GM21576 (cell line): ENCODE measurements at regions not wholly inside any gene's neighbourhood (a gene's known extent, or its start where the extent isn't known, plus 50 kb on each side); places are given as distances from the start of the nearest gene placed in this dataset.

Source experiments
- ATAC-seq: cut with Tn5 transposase; IDR thresholded peaks from one replicate; pipeline ENCODE4 v1.9.1; 2021; ENCODE audit warnings: mild to moderate bottlenecking, moderate library complexity; ENCODE audit not compliant: unreplicated experiment

DNA sequence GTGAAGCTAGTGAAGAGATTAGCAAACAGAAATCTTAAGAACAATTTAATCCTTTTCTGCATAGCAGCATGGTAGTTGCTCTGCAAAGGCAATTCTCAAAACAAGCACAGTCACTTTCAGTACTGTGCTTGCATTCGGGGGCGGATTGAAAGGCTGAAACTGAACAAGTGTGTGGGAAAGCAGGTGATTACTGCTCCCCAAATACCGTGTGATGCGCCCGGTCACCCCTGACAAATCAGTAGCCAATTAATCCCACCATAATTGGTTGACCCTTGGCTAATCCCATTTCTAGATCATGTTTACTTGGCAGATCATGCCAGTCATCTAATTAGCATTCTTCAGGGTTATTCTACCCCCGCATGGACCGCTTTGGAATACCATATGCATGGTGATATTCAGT lies 76.5 kb upstream of the ADRB1 start:
- ATAC-seq: no peak

DNA sequence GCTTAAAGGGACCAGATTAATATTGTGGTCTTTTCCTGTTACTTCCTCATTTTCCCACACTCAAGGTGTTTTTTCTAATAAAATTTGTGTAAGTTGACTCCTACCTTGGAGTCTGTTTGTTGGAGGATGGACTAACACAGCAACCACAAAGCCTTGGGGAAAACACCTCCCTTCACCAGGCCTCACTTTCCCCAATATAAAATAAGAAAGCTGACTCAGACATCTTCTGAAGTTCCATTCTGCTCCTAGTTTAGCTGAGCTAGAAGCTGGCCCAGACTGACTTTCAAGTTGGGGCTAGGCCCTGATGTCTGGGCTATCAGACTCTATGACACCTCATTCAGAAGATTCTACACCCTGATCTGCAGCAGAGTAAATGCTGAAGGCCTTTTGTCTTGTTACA lies 73.0 kb upstream of the ADRB1 start:
- ATAC-seq: no peak

DNA sequence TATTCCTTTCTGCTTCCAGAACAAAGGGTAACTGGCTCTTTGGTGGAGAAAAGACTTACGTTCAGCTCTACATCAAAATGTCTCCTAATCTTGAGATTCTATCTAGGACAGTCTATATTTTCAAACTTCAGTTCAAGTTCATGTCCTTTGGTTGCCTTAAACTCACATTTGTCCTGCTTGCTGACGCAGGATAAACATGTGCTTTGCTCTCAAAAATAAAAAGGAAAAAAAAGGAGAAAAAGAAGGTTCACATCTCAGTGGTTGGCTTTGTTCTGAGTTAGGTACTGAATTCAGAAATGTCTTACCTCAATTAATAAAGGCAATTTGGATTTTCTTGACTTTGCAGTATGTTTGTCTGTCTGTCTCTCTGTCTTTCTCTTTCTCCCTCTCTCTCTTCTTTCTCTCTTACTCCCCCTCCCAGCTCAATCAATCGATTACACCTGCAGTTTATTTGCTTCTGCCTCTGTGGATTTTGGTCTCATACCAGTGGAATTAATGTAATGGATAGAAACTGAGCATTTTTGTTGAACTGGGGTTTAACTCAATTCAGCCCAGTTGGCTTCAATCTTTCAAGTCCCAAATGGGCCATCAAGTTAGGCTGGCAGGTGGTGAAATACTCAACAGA lies 72.2 kb upstream of the ADRB1 start:
- ATAC-seq: no peak

DNA sequence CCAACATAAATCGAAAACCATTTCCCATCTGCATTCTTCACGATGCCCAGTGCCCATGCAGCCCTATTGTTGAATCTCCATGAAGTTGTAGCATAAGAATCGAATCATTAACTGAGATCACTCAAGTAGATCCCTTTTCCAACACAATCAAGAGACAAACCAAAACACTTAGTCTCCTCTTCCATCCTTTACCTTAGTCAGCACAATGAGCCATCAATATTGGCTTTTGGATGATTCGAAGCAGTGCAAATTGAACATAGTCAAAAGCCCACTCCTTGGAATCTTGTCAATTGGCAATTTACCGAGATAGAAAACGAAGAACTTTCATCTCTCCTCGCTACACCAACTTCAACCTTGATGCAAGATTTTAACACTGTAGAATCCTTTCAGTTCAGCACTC lies 66.5 kb upstream of the ADRB1 start:
- no peak for ATAC-seq

DNA sequence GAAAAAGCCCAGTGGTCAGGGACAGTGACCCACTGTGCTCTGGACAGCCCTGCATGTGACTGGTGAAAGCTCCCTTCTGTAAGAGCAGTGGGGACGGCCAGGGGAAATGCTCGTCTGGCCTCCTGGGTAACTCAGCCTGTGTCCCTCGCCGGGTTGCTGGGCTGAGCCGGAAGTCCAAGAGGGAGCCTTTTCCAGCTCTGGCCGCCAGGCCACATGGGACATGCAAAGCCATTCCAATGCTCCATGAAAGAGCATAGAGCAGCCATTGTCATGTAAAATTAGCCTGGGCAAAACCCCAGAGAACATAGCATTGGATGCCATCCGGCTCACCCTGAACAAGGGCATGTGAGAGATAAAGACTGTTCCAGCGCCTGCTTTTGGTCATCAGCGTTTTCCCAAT lies 64.9 kb upstream of the ADRB1 start:
- no peak for ATAC-seq

DNA sequence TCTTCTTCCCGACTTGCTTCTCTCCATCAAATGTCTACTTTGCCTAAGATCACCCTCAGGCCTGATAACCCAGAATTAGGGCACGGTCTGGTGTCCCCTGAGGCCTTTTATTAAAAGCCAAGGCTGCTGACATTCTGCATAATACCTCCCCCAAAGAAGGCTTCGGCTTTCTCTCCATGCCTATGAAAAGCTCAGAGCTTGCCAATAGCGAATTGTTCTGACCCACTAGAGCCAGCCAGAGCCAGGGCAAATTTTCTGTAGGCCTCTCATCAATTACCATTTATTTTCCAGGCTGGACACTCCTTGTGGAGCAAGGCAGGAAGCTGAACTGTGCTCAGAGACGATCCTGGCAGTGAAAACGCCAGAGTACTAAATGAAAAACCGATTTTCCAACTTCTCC lies 64.3 kb upstream of the ADRB1 start:
- no peak for ATAC-seq

DNA sequence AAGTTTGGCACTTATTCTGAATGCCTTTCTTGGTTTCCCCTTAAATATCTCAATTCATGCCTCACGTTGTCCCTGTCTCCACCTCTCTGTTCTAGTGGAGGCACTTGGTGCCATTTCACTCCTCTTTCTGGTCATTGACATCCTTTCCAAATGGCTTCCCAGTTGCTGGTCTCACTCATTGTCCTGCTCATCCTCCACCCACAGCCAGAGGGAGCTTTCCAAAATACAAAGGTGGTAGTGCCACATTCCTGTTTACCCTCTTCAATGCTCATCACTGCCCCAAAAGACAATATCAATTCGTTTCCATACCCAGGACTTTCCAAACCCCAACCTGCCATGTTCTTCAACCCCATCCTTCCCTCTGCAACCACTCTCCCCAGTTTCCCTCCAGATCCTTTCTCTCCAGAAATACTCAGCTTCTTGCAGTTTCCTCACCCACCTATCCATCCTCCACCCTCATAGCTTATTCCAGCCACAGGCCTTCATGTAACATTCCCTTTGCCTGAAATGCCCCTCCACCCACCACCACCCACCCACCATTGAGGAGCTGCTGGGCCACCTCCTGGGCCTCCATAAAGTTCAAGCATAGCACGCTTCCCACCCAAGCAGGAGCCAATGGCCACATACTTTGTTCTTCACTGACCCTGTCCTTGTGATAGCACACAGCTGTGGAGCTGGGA lies 63.1 kb upstream of the ADRB1 start:
- no peak for ATAC-seq

DNA sequence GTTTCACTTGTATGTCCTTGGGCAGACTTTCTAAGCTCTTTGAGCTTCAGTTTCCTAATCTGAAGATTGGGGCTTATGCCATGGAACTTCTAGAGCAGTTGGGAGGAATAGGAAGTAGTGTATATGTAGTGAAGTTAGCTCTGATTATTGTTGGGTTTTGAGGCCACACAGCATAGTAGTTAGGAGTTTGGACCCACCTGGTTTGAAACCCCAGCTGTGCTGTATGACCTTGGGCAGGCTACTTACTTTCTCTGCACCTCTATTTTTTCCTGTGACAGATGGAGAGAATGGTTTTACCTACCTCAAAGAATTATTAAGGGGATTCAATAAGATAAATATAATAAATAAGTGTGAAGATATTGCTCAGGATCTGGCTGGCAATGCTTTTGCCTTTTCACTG lies 61.4 kb upstream of the ADRB1 start:
- peak; percentile 22 for ATAC-seq

DNA sequence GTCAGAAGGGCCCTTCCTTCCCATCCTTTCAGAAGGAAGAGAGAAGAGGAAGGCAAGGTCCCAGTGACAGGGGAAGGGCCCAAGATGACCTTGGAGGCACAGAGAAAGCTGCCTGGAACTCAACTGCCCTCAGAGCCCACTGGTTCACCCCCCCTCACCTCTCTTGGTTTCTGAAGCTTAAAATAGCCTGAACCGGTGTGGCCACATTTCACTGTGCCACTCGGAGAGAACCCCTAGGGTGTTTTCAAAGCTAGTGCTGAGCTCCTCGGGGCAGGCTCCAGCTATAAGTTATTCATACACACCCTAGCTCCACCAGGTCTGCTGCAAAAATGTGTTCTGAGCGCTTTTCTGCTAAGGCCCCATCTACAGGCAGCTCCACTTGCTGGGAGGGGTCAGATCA lies 60.9 kb upstream of the ADRB1 start:
- ATAC-seq: peak; percentile 92

DNA sequence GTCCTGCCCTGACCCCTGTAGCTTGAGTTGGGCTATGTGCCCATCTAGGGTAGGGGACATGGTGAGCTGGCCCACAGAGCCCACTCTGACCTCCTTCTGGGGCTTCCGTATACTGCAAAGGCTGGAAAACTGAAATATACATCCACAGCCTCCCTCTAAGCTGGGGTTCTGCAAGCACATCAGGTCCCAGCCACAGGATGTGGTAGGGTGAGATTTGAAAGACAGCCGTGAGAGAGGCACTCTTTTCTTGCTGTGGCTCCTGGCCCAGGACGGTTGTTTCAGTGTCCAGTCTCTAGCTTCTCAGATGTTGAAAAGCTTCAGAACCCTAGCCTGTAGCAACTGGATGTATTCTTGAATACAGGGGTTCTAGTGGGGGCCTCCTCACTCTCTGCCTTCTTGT lies 60.1 kb upstream of the ADRB1 start:
- ATAC-seq: peak; percentile 49

DNA sequence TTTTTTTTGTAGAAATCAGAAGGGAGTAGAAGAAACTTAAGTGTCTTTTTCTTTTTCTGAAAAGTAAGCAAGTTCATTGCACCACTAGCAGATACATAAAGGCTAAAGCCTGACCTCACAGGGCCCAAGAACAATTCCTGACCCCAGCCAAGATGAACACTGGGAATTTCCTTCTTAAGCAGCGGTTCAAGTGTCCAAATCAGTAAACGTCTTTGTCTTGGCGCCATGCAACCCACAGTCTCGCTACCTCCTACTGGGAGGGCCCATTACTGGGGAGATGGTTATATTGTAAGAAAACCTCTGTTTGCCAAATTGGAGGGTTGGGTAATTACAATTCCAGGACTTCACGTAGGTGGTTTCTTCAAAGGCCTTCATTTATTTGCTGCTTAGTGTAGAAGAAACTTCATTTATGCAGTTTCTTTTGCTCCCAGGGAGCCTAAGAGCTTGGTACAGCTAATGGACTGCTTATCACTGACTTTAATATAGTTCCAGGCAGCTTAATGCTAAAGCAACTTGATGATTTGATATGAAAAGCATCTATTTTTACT lies 58.3 kb upstream of the ADRB1 start:
- no peak for ATAC-seq

DNA sequence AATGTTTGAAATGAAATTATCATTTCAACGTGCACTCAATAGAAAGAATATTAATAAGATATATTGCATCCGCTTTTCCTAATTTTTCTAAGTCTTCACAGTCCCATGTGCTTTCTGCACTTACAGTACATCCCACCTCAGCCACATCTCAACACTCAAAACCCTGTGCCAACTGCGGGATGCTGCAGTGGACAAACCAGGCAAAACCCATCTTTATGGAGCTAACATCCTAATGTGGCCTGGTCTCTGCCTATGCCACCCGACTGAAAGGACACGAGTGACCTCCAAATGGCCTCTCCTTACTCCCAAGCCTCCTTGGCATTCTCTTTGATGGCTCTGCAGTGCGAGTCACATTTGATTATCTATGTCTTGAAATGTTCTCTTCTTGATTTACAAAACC lies 57.4 kb upstream of the ADRB1 start:
- no peak for ATAC-seq

DNA sequence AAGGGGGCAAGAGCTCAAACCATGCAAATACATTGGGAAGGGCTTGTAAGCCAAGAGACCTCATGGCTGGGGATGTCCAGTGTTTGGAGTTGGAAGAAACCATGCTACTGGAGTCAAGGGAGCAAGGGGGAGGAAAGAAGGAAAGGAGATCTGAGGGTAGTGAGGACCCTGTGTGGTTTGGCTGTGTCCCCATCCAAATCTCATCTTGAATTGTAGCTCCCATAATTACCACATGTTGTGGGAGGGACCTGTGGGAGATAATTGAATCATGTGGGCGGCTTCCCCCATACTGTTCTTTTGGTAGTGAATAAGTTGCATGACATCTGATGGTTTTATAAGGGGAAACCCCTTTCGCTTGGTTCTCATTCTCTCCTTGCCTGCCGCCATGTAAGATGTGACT lies 56.5 kb upstream of the ADRB1 start:
- ATAC-seq: no peak

DNA sequence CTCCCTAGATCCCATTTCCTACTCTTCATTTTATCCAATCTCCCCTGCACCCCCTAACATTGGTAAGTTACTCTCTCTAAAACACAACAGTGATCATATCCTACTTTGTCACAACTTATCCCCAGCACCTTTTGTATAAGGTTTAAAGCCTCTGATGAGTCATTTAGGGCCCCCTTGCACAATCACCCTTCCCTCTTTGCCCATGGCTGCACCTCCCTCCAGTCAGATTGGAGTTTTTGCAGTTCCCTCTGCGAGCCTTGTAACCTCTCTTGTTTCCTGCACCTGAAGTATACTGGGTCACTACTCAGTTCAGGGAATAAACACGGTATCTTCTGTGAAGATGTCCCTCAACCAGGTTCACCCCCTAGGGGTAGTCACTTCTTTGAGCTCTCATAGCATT lies 55.9 kb upstream of the ADRB1 start:
- ATAC-seq: no peak

DNA sequence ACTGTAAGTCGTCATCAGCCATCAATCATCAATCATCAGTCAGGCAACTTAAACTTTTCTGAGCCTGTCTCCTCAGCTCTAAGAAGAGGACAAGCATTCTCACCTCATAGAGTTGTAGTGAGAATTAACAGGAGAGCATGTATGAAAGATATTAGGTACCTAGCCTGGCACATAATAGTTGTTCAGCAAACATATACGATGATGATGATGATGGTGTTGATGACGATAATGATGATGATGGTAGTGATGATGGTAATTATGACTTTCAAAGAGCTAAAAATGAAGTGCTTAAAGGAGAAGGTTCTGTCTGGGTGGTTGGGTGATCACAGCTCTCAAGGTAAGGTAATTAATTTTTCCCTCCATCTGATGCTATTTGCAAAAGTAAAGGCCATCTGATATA lies 55.1 kb upstream of the ADRB1 start:
- ATAC-seq: no peak

DNA sequence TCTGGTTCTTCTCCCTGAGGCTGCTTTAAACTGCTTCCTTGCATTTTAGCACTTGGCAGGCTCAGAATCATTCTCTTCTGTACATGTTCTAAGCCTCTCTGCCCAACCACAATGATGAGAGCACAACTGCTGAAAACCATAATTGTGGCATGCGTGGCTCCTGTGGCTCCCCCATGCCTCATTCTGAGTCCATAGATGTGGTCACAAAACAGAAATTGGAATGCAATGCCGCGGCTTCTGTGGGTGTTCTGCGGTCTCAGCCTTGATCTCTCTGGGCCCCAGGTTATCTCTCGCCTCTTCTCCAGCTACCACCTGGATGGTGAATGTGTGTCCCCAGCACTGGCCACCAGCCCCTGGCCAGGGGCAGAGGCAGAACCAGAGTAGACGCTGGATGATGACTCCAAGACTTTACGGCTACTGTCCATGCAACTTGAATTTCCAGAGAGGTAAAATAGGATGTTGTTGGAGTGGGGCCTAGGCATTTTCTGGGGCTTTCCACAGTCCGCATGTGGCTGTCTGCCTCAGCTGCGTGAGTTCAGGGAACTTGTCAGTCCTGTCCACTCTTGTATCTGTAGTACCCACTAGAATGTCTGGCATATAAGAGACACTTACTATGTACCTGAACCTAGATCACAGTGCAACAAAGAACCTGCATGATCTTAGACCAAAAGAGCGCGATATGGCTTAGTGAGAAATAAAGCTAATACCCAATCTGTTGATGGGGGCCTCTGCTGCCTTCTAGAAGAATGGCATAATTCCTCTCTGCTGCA lies 52.4 kb upstream of the ADRB1 start:
- ATAC-seq: no peak

DNA sequence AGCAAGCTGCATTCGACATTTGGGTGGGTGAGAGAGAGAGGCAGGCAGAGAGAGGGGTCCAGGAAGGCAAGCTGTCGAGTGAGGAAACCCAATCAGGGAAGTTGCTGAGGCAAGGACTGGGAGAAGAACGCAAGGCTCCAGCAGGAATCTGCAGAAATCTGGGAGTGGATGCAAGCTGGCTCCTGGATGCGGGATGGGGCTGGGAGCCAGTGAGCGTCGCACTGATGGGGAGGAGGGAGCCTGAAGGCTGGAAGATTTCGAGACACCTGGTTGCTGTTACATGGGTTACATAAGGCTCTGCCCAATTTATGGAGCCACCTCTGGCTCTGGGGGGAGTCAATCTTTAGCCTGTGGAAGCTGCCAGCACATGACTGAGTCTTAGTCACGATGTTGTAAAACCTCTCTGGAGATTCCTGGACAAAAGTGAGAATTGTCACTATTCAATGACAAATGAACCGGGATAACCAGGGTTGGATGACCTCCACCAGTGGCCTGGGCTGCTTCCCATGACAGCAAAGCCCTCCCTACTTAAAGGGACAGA lies 51.1 kb upstream of the ADRB1 start:
- ATAC-seq: no peak

DNA sequence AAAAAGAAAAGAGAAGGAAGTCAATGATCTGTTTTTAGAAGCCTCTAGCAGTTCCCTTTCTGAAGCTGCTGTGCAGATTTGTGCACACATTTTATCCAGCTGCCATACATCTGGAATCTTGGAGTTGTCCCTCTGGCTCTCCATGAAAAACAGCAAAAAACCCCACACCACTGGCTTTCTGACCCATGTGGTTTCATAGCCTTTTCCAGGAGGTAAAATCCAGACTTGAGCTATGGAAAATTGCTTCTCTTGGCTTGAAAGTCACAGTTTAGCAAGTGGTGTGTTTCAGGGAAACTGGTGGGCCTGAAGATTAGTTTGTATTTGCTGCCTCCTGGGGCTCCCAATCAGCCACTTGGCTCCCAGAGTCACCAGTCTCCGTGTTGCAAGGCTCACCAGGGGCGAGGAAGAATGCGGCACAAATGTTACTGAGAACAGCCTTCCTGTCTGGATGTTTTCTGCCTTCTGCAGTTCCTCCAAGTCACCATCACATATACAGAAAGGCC lies 50.1 kb upstream of the ADRB1 start:
- ATAC-seq: no peak
